Endothelial cell (in vitro differentiated cells): ENCODE measurements at regions not wholly inside any gene's neighbourhood (a gene's known extent, or its start where the extent isn't known, plus 50 kb on each side); places are given as distances from the start of the nearest gene placed in this dataset.

ENCODE experiments used
- DNase-seq: peaks from one replicate; pipeline ENCODE4 v3.0.0; 2021; ENCODE audit warnings: low spot score
- H3K27ac Mint-ChIP-seq: one replicate; pipeline ENCODE4 v1.8.0; 2021; ENCODE audit warnings: mixed read lengths, inconsistent platforms; ENCODE audit not compliant: unreplicated experiment
- H3K27me3 Mint-ChIP-seq: one replicate; pipeline ENCODE4 v1.8.0; 2021; ENCODE audit warnings: mild to moderate bottlenecking, moderate library complexity, mixed read lengths, inconsistent platforms; ENCODE audit not compliant: unreplicated experiment
- H3K36me3 Mint-ChIP-seq: one replicate; pipeline ENCODE4 v1.8.0; 2021; ENCODE audit warnings: mild to moderate bottlenecking, low read depth, mixed read lengths, inconsistent platforms; ENCODE audit not compliant: unreplicated experiment
- H3K4me1 Mint-ChIP-seq: one replicate; pipeline ENCODE4 v1.8.0; 2021; ENCODE audit warnings: mild to moderate bottlenecking, mixed read lengths, inconsistent platforms; ENCODE audit not compliant: unreplicated experiment
- H3K4me3 Mint-ChIP-seq: one replicate; pipeline ENCODE4 v1.8.0; 2021; ENCODE audit warnings: mild to moderate bottlenecking, mixed read lengths, inconsistent platforms; ENCODE audit not compliant: unreplicated experiment
- H3K9me3 Mint-ChIP-seq: one replicate; pipeline ENCODE4 v1.8.0; 2021; ENCODE audit warnings: mixed read lengths, inconsistent platforms; ENCODE audit not compliant: unreplicated experiment
- TF ChIP-seq, protein P1 (sequence below): fragments of 200-600 bp; sonication (generic); IDR thresholded peaks from one replicate; pipeline ENCODE4 v1.5.0; 2021; ENCODE audit warnings: antibody characterized with exemption; ENCODE audit not compliant: unreplicated experiment

- H3K27me3 Mint-ChIP-seq = no peaks in the 10 kb centered on the region
- TF ChIP-seq, protein P1, sequence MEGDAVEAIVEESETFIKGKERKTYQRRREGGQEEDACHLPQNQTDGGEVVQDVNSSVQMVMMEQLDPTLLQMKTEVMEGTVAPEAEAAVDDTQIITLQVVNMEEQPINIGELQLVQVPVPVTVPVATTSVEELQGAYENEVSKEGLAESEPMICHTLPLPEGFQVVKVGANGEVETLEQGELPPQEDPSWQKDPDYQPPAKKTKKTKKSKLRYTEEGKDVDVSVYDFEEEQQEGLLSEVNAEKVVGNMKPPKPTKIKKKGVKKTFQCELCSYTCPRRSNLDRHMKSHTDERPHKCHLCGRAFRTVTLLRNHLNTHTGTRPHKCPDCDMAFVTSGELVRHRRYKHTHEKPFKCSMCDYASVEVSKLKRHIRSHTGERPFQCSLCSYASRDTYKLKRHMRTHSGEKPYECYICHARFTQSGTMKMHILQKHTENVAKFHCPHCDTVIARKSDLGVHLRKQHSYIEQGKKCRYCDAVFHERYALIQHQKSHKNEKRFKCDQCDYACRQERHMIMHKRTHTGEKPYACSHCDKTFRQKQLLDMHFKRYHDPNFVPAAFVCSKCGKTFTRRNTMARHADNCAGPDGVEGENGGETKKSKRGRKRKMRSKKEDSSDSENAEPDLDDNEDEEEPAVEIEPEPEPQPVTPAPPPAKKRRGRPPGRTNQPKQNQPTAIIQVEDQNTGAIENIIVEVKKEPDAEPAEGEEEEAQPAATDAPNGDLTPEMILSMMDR = no peak
- no peaks in the 10 kb centered on the region for H3K36me3 Mint-ChIP-seq
- H3K9me3 Mint-ChIP-seq = no peaks in the 10 kb centered on the region
- H3K27ac Mint-ChIP-seq = no peak overlapping the region
- DNase-seq = no peak
- H3K4me1 Mint-ChIP-seq = peaks cover 3% of the 10 kb centered on the region
- no peak overlapping the region for H3K4me3 Mint-ChIP-seq
Observed at GRCh38 chr2:82001614-82002013, 1697.1 kb upstream of the LRRTM1 start.

DNA sequence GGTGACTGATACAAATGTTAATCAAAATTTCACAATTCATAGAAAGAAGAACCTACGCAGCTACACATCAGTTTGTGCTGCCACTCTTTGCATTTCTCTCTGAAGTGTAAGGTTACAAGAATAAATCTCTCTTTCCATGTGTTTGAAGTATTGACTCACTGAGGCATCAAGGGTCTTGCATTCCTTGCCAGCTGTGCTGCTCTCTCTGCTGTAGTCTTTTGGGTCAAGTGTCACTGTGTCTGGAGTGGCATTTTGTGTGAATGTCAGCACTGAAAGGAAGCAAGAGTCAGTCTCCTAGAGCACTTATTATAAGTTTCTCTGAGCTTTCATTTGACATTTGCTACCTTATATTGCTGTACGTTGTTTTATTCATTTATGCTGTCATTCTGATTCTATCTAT lies 1696.1 kb upstream of the LRRTM1 start:
- no peak overlapping the region for H3K27ac Mint-ChIP-seq
- H3K4me1 Mint-ChIP-seq = no peaks in the 10 kb centered on the region
- TF ChIP-seq, protein P1 = no peak
- H3K9me3 Mint-ChIP-seq = no peaks in the 10 kb centered on the region
- DNase-seq = no peak
- H3K27me3 Mint-ChIP-seq = no peaks in the 10 kb centered on the region
- H3K36me3 Mint-ChIP-seq = no peaks in the 10 kb centered on the region
- H3K4me3 Mint-ChIP-seq = no peak overlapping the region

DNA sequence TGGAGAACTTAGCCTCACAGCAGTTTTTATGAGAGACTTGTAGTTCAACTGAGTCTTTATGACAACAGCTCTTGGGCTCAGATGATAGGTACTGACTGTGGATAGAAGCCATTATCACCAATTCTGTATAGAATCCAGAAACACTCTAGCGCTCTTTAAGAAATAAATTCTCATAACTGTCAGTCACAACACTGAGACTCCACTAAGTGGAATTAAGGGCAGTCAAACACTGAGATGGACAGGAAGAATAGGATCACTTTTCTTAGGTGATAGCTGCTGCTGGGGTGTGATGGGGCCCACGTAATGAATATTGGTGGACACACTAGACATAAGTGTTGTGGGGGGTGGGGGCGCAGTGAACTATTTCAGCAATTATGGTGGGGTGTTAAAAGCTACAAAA lies 1691.8 kb upstream of the LRRTM1 start:
- DNase-seq = no peak
- Mint-ChIP-seq H3K4me3 (no peak overlapping the region), H3K27ac (no peak overlapping the region), H3K27me3 (no peaks in the 10 kb centered on the region), H3K36me3 (no peaks in the 10 kb centered on the region), H3K4me1 (no peaks in the 10 kb centered on the region), H3K9me3 (no peaks in the 10 kb centered on the region)
- TF ChIP-seq, protein P1 = no peak

- TF ChIP-seq, protein P1 = no peak
- no peak overlapping the region for H3K27ac Mint-ChIP-seq
- H3K4me3 Mint-ChIP-seq = no peak overlapping the region
- H3K9me3 Mint-ChIP-seq = no peaks in the 10 kb centered on the region
- no peaks in the 10 kb centered on the region for H3K27me3 Mint-ChIP-seq
- no peaks in the 10 kb centered on the region for H3K4me1 Mint-ChIP-seq
- DNase-seq = no peak
- no peaks in the 10 kb centered on the region for H3K36me3 Mint-ChIP-seq
Observed at GRCh38 chr2:81991282-81991681, 1686.7 kb upstream of the LRRTM1 start.

DNA sequence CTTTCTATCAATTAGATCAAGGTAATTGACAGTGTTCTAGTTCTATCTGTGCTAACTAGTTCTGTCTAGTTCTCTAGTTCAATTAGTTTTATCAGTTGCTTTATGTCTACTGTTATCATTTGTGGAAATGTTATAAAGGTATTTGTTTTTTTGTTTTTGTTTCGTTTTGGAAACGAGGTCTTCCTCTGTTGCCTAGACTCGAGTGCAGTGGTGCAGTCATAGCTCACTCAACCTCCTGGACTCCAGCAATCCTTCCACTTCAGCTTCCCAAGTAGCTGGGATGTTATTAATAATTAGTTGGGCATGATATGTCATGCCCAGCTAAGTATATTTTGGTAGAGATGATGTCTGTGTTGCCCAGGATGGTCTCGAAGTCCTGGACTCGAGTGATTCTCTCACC lies 1682.8 kb upstream of the LRRTM1 start:
- Mint-ChIP-seq H3K27ac (no peak overlapping the region), H3K4me1 (no peaks in the 10 kb centered on the region), H3K27me3 (no peaks in the 10 kb centered on the region), H3K9me3 (no peaks in the 10 kb centered on the region), H3K36me3 (no peaks in the 10 kb centered on the region), H3K4me3 (no peak overlapping the region)
- TF ChIP-seq, protein P1 = no peak
- DNase-seq = no peak
